ENCODE measurements at regions not wholly inside any gene's neighbourhood (a gene's known extent, or its start where the extent isn't known, plus 50 kb on each side); places are given as distances from the start of the nearest gene placed in this dataset.

GRCh38 chr2:217444509-217444908, 558.3 kb downstream of the TNS1 start:
- TF ChIP-seq, protein P1, sequence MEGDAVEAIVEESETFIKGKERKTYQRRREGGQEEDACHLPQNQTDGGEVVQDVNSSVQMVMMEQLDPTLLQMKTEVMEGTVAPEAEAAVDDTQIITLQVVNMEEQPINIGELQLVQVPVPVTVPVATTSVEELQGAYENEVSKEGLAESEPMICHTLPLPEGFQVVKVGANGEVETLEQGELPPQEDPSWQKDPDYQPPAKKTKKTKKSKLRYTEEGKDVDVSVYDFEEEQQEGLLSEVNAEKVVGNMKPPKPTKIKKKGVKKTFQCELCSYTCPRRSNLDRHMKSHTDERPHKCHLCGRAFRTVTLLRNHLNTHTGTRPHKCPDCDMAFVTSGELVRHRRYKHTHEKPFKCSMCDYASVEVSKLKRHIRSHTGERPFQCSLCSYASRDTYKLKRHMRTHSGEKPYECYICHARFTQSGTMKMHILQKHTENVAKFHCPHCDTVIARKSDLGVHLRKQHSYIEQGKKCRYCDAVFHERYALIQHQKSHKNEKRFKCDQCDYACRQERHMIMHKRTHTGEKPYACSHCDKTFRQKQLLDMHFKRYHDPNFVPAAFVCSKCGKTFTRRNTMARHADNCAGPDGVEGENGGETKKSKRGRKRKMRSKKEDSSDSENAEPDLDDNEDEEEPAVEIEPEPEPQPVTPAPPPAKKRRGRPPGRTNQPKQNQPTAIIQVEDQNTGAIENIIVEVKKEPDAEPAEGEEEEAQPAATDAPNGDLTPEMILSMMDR (conservative IDR thresholded peaks at IDR 0.05; ENCODE audit: low read length): no peak
- no peak for TF ChIP-seq EZH2phosphoT487 (IDR thresholded peaks at IDR 0.05; ENCODE audit: borderline replicate concordance, low read depth, low read length)
